ENCODE measurements at regions not wholly inside any gene's neighbourhood (a gene's known extent, or its start where the extent isn't known, plus 50 kb on each side); places are given as distances from the start of the nearest gene placed in this dataset.

- Histone ChIP-seq H3K79me2 (ENCODE audit: insufficient read depth, low read length) (no peaks in the 10 kb centered on the region), H3K4me1 (ENCODE audit: insufficient read depth, low read length, poor library complexity, severe bottlenecking) (peaks cover 3% of the 10 kb centered on the region), H3K9ac (ENCODE audit: low read depth, low read length, poor library complexity, severe bottlenecking) (no peak overlapping the region), H3K9me3 (ENCODE audit: insufficient read depth, low read depth, low read length) (no peaks in the 10 kb centered on the region), H3K4me3 (ENCODE audit: low read length, poor library complexity, severe bottlenecking) (no peak overlapping the region), H3K9me2 (replicated peaks; ENCODE audit: low read depth, low read length) (no peaks in the 10 kb centered on the region), H3F3A (ENCODE audit: low read depth) (no peaks in the 10 kb centered on the region), H3K4me2 (ENCODE audit: low read depth, low read length, poor library complexity, severe bottlenecking) (no peak overlapping the region), H3K36me3 (ENCODE audit: insufficient read depth, low read length) (no peaks in the 10 kb centered on the region), H3K27me3 (ENCODE audit: insufficient read depth, low read length, poor library complexity, severe bottlenecking) (no peaks in the 10 kb centered on the region), H2AFZ (ENCODE audit: low read length) (no peak overlapping the region), H4K20me1 (ENCODE audit: insufficient read depth, low read length, poor library complexity, severe bottlenecking) (no peaks in the 10 kb centered on the region)
- TF ChIP-seq EZH2phosphoT487 (IDR thresholded peaks at IDR 0.05; ENCODE audit: borderline replicate concordance): no peak
- no peak for TF ChIP-seq CTCF (conservative IDR thresholded peaks at IDR 0.05; ENCODE audit: low read length)
Observed at GRCh38 chr1:157189096-157189495, 50.9 kb upstream of the ETV3 start.

All from Loucy (cell line).